ENCODE measurements at regions not wholly inside any gene's neighbourhood (a gene's known extent, or its start where the extent isn't known, plus 50 kb on each side); places are given as distances from the start of the nearest gene placed in this dataset.

GRCh38 chr11:69884286-69884685, 65.1 kb upstream of the FGF3 start:
- CTCF ChIA-PET = no interaction called here
- H3K27ac Mint-ChIP-seq (ENCODE audit: unreplicated experiment) = no peak overlapping the region
- BruUV-seq (replicated peaks) = no TSS peak
- no peak overlapping the region for H3K4me3 Mint-ChIP-seq (ENCODE audit: low read depth, unreplicated experiment)
- no peaks in the 10 kb centered on the region for H3K9me3 Mint-ChIP-seq (ENCODE audit: low read depth, unreplicated experiment)
- intact Hi-C loops (cut with micrococcal nuclease; ENCODE audit: unreplicated experiment) = no loop called here
- H3K4me1 Mint-ChIP-seq (ENCODE audit: low read depth, unreplicated experiment) = no peaks in the 10 kb centered on the region
- no peak for TF ChIP-seq CTCF (IDR thresholded peaks at IDR 0.05; ENCODE audit: unreplicated experiment)
- no peak for DNase-seq
- H3K27me3 Mint-ChIP-seq (ENCODE audit: unreplicated experiment) = peaks cover 30% of the 10 kb centered on the region
- no peaks in the 10 kb centered on the region for H3K36me3 Mint-ChIP-seq (ENCODE audit: insufficient read depth, unreplicated experiment)

- CTCF ChIA-PET = no interaction called here
- DNase-seq = no peak
- Mint-ChIP-seq H3K36me3 (ENCODE audit: insufficient read depth, unreplicated experiment) (no peaks in the 10 kb centered on the region), H3K27ac (ENCODE audit: unreplicated experiment) (no peak overlapping the region), H3K4me1 (ENCODE audit: low read depth, unreplicated experiment) (no peaks in the 10 kb centered on the region), H3K4me3 (ENCODE audit: low read depth, unreplicated experiment) (no peak overlapping the region), H3K9me3 (ENCODE audit: low read depth, unreplicated experiment) (no peaks in the 10 kb centered on the region), H3K27me3 (ENCODE audit: unreplicated experiment) (peaks cover 30% of the 10 kb centered on the region)
- no TSS peak for BruUV-seq (replicated peaks)
- no peak for TF ChIP-seq CTCF (IDR thresholded peaks at IDR 0.05; ENCODE audit: unreplicated experiment)
- intact Hi-C loops (cut with micrococcal nuclease; ENCODE audit: unreplicated experiment) = loop anchor here (5.0 kb wide), 2 partner anchors 162 to 182 kb away; partner anchors contain the start of gene FGF19
Observed at GRCh38 chr11:69884751-69885150, 65.5 kb upstream of the FGF3 start.

- CTCF ChIA-PET = no interaction called here
- DNase-seq = no peak
- no peak overlapping the region for H3K27ac Mint-ChIP-seq (ENCODE audit: unreplicated experiment)
- intact Hi-C loops (cut with micrococcal nuclease; ENCODE audit: unreplicated experiment) = loop anchor here (5.0 kb wide), 2 partner anchors 165 to 185 kb away; partner anchors contain the start of gene FGF19
- peaks cover 26% of the 10 kb centered on the region for H3K27me3 Mint-ChIP-seq (ENCODE audit: unreplicated experiment)
- no TSS peak for BruUV-seq (replicated peaks)
- H3K4me1 Mint-ChIP-seq (ENCODE audit: low read depth, unreplicated experiment) = peaks cover 10% of the 10 kb centered on the region
- peaks cover 9% of the 10 kb centered on the region for H3K36me3 Mint-ChIP-seq (ENCODE audit: insufficient read depth, unreplicated experiment)
- H3K9me3 Mint-ChIP-seq (ENCODE audit: low read depth, unreplicated experiment) = no peaks in the 10 kb centered on the region
- H3K4me3 Mint-ChIP-seq (ENCODE audit: low read depth, unreplicated experiment) = no peak overlapping the region
- no peak for TF ChIP-seq CTCF (IDR thresholded peaks at IDR 0.05; ENCODE audit: unreplicated experiment)
Observed at GRCh38 chr11:69887330-69887729, 68.1 kb upstream of the FGF3 start.

- no peak overlapping the region for H3K4me3 Mint-ChIP-seq (ENCODE audit: low read depth, unreplicated experiment)
- intact Hi-C loops (cut with micrococcal nuclease; ENCODE audit: unreplicated experiment) = loop anchor here (1.0 to 5.0 kb wide), 3 partner anchors 166 to 203 kb away; partner anchors contain the start of gene FGF19
- no peak overlapping the region for H3K27ac Mint-ChIP-seq (ENCODE audit: unreplicated experiment)
- H3K4me1 Mint-ChIP-seq (ENCODE audit: low read depth, unreplicated experiment) = peaks cover 16% of the 10 kb centered on the region
- peaks cover 20% of the 10 kb centered on the region for H3K27me3 Mint-ChIP-seq (ENCODE audit: unreplicated experiment)
- no TSS peak for BruUV-seq (replicated peaks)
- CTCF ChIA-PET = interaction anchor here (0.9 kb wide), 1 partner anchor 27 kb away, joined by 3 read pairs; no protein-coding TSS in a partner anchor
- peaks cover 13% of the 10 kb centered on the region for H3K36me3 Mint-ChIP-seq (ENCODE audit: insufficient read depth, unreplicated experiment)
- H3K9me3 Mint-ChIP-seq (ENCODE audit: low read depth, unreplicated experiment) = no peaks in the 10 kb centered on the region
- no peak for TF ChIP-seq CTCF (IDR thresholded peaks at IDR 0.05; ENCODE audit: unreplicated experiment)
- no peak for DNase-seq
Observed at GRCh38 chr11:69887841-69888427, 68.7 kb upstream of the FGF3 start.
